H1 (cell line): ENCODE measurements at regions not wholly inside any gene's neighbourhood (a gene's known extent, or its start where the extent isn't known, plus 50 kb on each side); places are given as distances from the start of the nearest gene placed in this dataset.

Source experiments
- BCL11A ChIP-seq, 2 experiments: IDR thresholded peaks; one replicate each; pipeline ENCODE4 v1.6.1; 2011; ENCODE audit warnings: low read depth in 2 of 2, low read length in 2 of 2, mild to moderate bottlenecking in 2 of 2
- CHD2 ChIP-seq: IDR thresholded peaks from 2 replicates; pipeline ENCODE4 v1.6.1; 2012; ENCODE audit warnings: low read length, improper control_type of control experiment
- EZH2 ChIP-seq: fragments of 200-600 bp; sonication (generic); IDR thresholded peaks from 2 replicates; pipeline ENCODE4 v1.7.1; 2012; ENCODE audit warnings: low read depth, mild to moderate bottlenecking, moderate library complexity, low read length, inconsistent platforms; ENCODE audit not compliant: severe bottlenecking
- SIRT6 ChIP-seq: IDR thresholded peaks from one replicate; pipeline ENCODE4 v1.7.1; 2012; ENCODE audit warnings: low read length, inconsistent platforms
- TAF7 ChIP-seq: optimal IDR thresholded peaks from 2 replicates; pipeline ENCODE3; 2011; ENCODE audit warnings: low read depth, mild to moderate bottlenecking, inconsistent platforms, low read length, moderate library complexity, borderline replicate concordance
- TF ChIP-seq, protein P1 (sequence below): IDR thresholded peaks from 2 replicates; pipeline ENCODE4 v1.6.1; 2011; ENCODE audit warnings: low read length, improper control_type of control experiment

DNA sequence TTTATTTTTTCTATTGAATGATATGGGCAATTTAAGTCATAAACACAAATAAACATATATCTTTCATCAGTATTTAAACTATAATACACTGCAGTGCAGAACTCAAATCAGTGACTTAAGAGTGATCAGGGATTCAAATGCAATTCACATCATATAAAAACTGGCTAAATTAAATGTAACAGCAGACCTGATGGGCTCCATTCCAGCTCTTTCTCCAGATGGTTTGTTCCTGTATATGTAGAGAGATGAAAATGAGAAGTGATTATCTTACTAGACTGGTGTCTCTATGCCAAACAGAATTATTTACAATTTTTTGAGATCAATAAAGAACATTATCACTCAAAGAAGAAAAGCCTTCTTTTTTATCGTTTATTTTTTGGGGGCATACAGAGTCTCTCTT, 568.8 kb upstream of the ADARB2 start (continued):
- TF ChIP-seq CHD2 (no peak), EZH2 (no peak), BCL11A (IDR thresholded peaks at IDR 0.05; ENCODE audit: low read depth in 2 of 2, low read length in 2 of 2) (no peak), SIRT6 (no peak), TAF7 (no peak)
- TF ChIP-seq, protein P1, sequence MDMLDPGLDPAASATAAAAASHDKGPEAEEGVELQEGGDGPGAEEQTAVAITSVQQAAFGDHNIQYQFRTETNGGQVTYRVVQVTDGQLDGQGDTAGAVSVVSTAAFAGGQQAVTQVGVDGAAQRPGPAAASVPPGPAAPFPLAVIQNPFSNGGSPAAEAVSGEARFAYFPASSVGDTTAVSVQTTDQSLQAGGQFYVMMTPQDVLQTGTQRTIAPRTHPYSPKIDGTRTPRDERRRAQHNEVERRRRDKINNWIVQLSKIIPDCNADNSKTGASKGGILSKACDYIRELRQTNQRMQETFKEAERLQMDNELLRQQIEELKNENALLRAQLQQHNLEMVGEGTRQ = no peak
- TF ChIP-seq, all 59 proteins: peak for 0
